ENCODE measurements at regions not wholly inside any gene's neighbourhood (a gene's known extent, or its start where the extent isn't known, plus 50 kb on each side); places are given as distances from the start of the nearest gene placed in this dataset.
"Not testable (repeated sequence)": the region's sequence is repeated elsewhere in the genome, so short reads cannot be mapped to it uniquely, and the experiment has no call there.

DNA sequence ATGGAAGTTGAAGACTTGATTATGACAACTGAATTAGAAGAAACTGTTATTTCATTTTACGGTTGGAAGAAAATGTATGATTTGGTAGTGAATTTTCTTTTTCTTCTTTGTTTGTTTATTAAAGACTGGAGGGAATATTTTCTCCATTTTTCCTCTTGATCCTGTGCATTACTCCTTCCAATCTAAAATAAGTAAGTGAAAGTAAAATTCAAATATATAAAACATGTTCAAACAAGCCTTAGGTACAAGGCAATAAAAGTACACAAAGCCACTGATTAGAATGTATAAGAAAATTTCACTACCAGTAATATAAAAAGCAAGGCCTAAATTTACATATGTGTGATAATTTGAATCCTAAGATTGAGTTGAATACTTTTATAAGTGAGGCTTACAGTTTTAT lies 181.2 kb upstream of the MME start:
- no peak for DNase-seq

DNA sequence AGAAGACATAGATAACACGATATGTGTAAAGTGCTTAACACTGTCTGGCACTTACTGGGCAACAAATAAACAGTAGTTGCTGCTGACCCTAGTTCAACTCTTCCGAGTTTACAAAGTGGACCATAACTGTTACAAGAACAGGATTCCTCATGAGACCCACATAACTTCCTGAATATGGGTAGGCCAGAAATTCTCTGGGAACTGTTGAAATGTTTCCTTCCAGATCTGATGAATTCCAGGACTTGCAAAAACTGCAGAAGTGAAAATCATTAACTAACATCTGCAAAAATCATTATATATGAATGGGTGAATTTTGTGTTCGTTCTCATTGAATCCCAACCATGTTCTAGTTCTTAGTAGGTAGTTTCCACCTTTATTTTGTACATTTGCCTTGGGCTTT lies 181.7 kb upstream of the MME start:
- DNase-seq = peak; percentile 10

DNA sequence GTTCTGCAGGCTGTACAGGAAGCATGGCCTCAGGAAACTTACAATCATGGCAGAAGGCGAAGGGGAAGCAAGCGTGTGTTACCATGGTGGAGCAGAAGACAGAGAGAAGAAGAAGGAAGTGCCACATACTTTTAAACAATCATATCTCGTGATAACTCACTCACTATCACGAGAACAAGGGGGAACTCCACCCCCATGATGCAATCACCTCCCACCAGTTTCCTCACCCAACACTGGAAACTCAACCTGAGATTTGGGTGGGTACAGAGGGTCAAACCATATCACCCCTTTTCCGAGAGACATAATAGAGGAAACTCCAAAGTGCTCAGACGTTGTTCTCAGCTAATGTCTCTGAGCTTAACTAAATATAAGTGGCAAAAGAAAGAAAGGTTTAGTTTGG lies 186.3 kb upstream of the MME start:
- DNase-seq = no peak

DNA sequence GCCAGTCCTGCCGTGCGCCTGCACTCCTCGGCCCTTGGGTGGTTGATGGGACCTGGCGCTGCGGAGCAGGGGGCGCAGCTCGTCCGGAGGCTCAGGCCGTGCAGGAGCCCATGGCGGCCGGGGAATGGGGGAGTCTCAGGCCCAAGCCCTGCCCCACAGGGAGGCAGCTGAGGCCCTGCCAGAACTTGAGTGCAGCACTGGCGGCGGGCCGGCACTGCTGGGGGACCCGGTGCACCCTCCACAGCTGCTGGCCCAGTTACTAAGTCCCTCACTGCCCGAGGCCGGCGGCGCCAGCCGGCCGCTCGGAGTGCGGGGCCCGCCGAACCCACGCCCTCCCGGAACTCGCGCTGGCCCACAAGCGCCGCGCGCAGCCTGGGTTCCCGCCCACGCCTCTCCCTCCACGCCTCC lies 190.9 kb upstream of the MME start:
- DNase-seq = no peak

DNA sequence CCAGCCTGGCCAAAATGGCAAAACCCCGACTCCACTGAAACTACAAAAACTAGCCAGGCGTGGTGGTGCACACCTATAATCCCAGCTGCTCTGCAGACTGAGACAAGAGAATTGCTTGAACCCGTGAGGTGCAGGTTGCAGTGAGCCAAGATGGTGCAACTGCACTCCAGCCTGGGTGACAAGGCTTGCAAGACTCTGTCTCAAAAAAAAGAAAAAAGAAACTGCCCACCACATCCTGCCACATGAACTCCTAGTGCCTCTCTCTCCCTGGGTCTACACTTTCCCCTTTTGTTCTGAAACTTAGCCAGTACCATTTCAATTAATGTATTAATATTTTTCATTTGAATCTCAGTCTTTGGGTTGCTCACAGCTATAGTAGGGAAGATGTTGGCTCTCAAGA lies 192.2 kb upstream of the MME start:
- no peak for DNase-seq

DNA sequence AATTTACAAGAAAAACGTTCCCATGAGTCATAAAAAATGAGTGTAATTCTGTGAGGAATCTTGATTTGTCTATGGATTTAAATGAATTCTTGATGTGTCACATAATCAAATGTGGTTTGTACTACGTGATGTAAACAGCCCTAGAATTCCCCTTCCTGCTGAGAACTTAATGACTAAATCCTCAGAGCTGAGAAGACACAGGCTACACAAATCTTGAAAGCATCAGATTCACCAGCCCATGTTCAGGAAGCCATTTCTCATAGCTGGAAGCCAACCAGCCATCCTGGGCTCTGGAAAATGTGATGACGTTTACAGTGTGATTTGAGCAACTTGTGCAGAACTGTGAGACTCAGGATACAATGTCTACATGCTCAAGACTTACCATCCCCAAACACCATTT lies 193.7 kb upstream of the MME start:
- peak; percentile 100 for DNase-seq

DNA sequence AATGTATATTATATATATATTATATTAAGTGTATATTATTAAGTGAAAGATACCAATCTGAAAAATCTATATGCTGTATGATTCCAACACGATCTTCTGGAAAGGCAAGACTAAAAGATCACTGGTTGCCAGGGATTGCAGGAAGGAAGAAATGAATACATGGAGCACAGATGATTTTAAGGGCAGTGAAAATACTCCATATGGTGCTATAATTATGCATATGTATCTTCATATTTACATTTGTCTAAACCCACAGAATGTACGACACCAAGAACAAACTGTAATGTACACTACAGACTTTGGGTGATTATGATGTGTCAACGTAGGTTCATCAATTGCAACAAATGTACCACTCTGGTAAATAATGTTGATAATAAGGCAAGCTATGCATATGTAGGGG lies 194.7 kb upstream of the MME start:
- DNase-seq = no peak

DNA sequence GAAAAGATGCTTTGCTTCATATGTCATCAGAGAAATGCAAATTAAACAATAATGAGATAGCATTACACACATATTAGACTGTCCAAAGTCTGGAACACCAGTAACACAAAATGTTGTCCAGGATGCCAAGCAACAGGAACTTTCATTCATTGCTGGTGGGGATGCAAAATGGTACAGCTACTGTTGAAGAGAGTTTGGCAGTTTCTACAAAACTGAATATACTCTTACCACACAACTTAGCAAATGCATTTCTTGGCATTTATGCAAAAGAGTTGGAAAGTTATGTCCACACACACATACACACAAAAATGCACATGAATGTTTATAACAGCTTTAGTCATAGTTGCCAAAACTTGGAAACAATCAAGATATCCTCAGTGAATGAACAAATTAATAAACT lies 195.2 kb upstream of the MME start:
- DNase-seq = peak; percentile 74

DNA sequence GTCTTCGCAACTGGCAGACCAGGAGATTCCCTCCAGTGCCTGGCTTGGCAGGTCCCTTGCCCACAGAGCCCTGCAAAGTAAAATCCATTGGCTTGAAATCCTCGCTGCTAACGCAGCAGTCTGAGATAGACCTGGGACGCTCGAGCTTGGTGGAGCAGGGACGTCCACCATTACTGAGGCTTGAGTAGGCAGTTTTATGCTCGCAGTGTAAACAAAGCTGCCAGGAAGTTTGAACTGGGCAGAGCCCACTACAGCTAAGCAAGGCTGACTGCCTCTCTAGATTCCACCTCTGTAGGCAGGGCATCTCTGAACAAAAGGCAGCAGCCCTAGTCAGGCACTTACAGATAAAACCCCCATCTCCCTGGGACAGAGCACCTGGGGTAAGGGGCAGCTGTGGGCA lies 205.0 kb upstream of the MME start:
- no peak for DNase-seq

DNA sequence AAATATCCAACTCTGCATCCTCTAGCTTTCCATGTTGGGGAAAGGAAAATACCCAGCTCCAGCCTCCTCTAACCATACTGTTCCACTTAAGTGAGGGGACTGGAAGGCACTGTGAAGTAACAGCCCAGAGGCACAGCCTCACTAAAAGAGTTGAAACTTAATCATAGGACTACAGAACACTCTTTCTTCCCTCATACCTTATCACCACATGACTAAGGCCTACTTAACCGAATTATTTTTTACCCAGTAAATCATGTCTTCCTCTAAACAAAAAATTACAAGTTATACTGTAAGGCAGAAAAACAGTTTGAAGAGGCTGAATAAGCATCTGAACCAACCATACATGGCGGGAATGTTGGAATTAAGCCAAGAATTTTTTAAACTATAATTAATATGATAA lies 207.4 kb upstream of the MME start:
- no peak for DNase-seq

DNA sequence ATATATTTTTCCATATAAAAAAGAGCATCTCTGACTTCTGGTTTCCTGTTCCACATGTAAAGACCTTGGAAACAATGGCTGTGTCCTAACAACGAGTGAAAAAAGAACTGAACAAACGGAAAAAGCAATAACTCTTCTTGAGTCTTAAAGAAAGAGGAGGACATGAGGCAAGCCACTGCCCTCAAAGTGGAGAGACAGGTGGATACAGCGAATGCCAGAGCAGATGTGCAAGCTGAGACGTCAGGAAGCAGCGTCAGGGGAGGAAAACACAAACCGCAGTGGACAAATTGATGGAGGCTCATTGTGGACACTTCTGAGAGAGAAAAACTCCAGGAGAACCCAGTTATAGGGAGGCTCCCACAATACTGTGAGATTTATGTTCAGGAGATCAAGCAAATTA lies 208.0 kb upstream of the MME start:
- no peak for DNase-seq

DNA sequence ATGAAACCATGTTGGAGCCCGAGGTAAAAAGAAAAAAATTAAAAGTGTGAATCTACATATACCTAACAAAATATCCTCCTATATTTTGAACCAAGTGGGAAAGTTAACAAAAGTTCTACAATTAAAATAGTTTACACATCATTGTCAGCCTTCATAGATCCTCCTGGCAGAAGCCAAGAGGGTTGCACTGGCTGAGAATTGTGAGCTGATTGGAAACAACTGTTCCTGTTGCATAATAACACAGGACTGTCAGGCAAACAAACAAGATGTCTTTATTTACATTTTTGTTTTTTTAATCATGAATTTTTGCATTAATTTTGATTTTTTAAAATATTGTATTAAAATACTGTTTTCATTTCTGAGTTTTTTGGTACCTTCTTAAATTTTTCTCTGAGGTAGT lies 215.2 kb upstream of the MME start:
- DNase-seq = no peak

DNA sequence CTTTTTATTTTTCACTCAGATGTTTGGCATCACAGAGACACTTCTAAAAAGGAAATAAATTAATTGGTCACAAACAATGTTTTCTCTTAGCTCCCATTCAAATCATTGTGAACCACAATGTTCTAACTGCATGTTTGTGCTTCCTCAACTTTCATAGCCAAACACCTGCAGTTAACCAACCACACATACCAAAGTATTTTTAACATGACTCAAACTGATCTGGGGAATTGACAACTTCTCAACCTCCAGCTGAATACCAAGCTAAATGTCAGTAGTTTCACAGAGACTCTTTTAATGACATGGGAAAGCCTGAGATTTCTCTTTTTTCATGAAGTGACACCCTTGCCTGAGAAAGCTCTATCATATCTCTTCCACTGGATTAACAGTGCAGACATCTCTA lies 217.9 kb upstream of the MME start:
- DNase-seq = peak; percentile 74

DNA sequence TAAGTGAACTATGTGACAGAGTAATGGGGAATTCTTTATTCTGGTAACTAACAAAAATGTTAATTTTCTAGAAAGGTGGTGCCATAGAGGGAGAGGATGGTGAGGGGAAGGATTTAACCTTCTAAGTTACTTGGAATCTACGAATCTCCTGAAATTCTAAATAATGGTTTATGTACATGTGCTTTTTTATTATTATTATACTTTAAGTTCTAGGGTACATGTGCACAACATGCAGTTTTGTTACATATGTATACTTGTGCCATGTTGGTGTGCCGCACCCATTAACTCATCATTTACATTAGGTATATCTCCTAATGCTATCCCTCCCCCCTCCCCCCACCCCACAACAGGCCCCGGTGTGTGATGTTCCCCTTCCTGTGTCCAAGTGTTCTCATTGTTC lies 227.1 kb upstream of the MME start:
- not testable (repeated sequence) for DNase-seq

DNA sequence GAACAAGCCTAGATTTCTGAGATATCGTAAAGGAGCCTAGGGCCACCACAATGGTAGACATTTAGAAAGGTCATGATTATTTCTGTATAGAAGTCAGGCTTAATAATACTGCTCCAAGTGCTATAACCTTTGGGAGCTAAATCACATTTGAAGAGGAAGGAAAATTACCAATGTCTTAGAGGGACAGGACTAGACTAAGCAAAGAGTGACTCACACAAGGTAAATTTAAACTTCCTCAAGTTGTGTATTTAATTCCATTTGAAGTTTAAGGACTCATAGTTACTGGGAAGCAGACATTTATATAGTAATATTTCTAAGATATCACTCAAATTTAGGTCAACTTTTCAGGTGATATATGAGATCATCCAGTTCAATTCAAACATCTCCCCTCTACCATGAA lies 227.6 kb upstream of the MME start:
- DNase-seq = no peak

DNA sequence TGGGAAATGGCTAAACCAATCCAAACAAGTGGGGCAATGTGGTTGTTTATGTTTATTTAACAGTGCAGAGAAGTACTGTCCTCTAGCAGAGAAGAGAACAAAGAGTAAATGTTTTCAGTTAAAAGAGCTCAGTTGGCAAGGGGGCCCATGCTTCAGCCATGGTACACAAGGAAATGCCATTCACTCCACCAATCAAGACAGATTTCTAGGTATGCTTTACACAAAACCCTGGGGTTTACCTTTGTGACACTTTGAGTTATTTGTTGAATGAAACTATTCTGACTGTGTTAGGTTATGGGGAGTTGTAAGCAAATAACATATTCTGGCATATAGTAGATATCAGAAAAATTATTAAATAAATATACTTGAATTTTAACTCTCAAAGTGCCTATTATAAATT lies 228.5 kb upstream of the MME start:
- DNase-seq = no peak

DNA sequence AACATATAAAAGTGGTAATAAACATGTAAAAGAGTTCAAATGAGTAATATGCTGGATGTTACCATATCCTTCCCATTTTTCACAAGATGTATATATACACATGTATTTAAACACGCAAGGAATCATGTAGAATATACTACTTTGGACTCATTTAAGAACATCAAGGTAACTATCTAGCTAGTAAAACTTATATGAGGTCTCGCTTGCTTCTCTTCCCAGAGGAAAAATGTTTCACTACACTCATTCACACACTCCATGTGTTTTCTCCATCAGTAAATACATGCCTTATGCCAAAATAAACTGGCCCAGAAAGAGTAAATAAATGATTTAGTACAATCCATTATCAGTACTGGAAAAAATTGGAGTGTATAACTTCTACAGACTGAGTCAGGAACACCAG lies 229.2 kb upstream of the MME start:
- DNase-seq = no peak

DNA sequence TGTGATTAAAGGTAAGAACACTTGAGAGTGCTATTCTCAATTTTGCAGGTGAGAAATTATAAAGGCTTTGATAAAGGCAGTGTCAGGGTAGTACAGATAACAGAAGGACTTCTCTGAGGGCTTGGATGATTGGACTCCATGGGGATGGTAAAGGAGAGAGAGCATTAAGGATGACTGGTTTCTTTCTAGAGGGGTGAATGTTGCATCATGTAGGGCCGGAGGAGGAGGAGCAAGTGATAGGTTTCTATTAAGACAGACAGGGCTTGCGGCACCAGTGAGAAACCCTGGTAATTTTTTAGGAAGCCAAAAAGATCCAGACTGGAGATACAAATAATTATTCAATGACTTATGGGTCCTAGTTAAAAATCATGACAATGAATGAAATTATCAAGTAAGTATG lies 230.7 kb upstream of the MME start:
- DNase-seq = no peak

DNA sequence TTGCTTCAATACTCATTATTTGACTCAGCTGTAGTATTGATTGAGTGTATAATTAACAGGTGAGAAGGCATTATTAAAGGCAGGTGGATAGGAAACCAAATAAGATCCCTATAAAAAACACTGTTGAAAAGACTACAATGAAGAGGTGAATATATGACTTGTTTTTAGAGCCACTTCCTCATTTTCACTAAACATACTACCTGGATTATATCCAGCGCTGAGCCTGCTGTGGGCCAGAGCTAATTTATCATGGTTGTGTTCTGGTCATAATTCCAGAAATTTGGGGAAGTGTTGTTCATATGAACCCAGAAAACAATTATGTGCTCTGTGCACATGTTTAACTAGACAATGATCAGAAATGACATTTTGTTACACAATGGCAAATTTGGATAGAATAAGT lies 235.3 kb upstream of the MME start:
- no peak for DNase-seq

DNA sequence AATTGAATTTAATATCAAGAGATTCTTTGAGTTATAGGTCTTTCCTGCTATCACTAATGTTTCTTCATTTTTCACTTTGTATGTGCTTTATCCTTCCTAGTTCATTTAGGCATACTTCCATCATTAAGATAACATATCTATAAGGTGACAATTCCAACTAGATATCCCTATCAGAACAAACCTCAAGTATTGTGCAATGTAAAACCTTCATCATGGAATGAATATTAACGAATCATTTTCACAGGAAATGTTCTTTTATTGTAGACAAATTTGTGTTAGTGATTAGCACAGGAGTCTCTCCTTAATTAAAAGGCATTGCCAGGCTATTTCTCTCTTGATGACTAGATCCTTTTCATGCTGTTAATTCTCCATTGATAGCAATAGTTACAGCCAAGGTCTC lies 236.5 kb upstream of the MME start:
- DNase-seq = no peak

DNA sequence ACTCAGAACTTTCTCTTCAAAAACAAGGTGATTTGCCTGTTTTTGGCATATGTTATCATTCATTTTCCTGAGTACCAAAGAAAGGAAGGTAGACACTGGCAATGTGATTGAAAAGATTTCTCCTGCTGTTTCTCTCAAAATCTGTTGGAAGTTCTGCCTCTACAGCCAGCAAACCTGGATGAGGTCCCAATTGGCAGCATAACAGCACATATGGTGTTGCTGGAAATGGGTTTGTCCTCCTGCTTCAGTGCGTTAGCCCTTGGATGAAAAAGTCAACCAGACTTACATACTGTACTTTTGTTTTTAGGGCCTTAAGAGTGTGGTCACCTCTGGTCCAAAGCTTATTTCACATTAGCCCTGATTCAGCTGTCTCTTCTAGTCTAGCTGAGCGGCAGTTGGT lies 237.6 kb upstream of the MME start:
- DNase-seq = peak; percentile 28

DNA sequence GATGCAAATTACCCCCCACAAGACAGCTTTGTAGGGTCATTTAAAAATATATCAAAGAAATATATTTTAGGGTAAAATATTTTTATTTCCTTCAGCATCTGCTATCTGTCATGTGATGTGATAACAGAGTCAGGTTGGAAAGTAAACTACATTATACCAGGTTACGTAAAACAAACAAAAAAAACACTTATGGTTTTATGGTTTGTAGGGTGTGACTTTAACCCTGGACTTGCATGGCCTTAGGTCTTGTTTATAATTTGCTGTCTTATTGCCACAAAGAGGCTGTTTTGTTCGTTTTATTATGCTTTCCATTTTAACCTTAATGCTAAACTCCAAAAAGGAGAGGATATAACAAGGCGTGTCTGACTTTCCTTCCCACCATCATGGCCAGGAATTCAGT lies 244.5 kb upstream of the MME start:
- DNase-seq = no peak

DNA sequence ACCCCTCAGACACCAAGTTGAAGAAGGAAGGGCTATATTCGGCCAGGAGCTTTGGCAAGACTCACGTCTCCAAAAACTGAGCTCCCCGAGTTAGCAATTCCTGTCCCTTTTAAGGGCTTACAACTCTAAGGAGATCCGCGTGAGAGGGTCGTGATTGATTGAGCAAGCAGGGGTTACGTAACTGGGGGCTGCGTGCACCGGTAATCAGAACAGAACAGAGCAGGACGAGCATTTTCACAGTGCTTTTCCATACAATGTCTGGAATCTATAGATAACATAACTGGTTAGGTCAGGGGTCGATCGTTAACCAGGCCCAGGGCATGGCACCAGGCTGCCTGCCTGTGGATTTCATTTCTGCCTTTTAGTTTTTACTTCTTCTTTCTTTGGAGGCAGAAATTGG lies 245.3 kb upstream of the MME start:
- not testable (repeated sequence) for DNase-seq

DNA sequence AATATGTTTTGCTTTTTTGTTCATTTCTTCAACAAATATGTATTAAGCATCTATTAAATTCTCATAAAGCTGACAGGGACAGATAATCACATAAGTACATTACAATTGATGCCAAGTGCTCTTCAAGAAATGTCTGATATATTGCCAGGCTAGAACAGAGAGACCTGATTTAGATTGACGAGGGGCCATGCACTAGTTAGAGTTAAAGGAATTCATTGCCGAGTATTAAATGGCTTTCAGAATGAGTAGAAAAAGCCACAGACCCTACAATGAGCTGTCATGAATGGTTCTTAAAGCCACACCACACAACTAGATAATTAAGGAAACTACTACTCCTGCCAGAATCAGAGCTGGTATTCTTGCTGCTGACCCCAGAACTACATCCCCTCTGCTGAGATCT lies 250.2 kb upstream of the MME start:
- no peak for DNase-seq

DNA sequence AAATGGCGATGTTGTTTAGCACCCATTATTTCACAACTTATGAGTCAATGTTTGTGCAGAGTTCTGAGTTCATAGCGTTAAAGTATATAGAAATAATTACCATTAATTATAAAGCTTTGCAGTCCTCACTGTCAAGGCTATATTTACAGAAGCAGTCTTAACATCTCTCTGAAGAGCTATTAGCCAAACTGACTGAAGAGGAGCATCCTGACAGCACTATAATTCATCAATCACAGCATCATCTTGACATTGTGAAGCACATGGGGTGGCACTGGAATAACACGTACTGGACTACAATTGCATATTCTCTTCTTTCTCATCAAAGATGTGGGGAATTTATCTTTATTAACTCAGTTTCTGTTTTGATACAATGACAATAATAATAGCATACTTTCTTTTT lies 260.6 kb upstream of the MME start:
- no peak for DNase-seq

DNA sequence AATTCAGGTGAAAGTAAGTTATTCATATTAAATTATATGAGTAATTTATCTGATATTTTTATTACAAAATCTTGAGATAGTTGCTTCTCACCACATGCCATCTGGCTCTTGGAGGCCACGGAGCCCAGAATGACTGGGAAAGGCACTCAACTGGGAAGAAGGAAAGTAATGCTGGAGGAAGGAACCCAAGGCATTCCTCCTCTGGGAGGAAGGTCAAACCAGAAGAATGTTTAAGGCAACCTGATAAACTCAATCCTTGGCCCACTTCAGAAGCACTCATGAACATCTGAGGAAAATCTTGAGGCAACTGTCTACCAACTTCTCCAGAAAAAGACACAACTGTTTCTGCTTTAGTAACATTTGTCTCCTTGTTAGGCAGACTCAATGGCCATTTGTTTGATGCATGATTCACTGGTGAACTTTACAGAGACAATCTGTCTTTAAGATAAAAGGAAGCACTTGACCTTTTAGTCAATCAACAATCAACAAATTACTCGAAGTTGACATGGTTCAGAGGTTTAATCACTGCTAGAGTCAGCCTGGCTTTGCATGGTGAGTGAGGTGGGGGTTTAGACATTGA lies 261.4 kb upstream of the MME start:
- peak; percentile 50 for DNase-seq
